D721Med (cell line): ENCODE measurements at regions not wholly inside any gene's neighbourhood (a gene's known extent, or its start where the extent isn't known, plus 50 kb on each side); places are given as distances from the start of the nearest gene placed in this dataset.
"Not testable (repeated sequence)": the region's sequence is repeated elsewhere in the genome, so short reads cannot be mapped to it uniquely, and the experiment has no call there.

Experiments
- DNase-seq: peaks from one replicate; pipeline ENCODE4 v3.0.0; 2011; ENCODE audit warnings: low spot score; ENCODE audit not compliant: insufficient read length
- FAIRE-seq: peaks from 2 replicates; lab custom pipeline; 2011; peaks lifted over from hg19 to GRCh38; lab: Jason Lieb, UNC
- TF ChIP-seq, protein P1 (sequence below): IDR thresholded peaks from 2 replicates; pipeline ENCODE4 v1.5.1; 2012; ENCODE audit warnings: mild to moderate bottlenecking, control low read depth; ENCODE audit not compliant: insufficient read depth; ENCODE audit errors: missing control alignments

DNA sequence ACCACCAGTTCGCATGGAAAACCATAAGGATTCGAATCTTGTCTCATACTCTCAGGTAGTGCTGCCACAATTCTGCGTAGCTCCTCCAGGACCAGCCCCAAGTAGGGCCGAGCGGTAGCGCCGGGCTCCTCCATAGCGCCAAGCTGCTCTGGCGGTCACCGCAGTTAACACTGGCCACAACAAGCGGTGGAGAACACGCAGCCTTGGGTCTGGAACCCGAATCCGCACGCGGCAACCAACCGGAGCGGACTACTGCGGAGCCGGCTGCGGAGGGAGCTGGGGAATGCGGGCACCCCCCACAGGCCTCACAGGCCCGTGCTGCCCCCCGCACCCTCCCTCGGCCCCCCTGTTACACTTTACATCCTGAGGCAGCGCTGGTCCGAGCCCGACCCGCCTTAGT is 531.5 kb downstream of the STK39 start:
- TF ChIP-seq, protein P1, sequence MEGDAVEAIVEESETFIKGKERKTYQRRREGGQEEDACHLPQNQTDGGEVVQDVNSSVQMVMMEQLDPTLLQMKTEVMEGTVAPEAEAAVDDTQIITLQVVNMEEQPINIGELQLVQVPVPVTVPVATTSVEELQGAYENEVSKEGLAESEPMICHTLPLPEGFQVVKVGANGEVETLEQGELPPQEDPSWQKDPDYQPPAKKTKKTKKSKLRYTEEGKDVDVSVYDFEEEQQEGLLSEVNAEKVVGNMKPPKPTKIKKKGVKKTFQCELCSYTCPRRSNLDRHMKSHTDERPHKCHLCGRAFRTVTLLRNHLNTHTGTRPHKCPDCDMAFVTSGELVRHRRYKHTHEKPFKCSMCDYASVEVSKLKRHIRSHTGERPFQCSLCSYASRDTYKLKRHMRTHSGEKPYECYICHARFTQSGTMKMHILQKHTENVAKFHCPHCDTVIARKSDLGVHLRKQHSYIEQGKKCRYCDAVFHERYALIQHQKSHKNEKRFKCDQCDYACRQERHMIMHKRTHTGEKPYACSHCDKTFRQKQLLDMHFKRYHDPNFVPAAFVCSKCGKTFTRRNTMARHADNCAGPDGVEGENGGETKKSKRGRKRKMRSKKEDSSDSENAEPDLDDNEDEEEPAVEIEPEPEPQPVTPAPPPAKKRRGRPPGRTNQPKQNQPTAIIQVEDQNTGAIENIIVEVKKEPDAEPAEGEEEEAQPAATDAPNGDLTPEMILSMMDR: no peak
- FAIRE-seq (no peak), DNase-seq (no peak)

DNA sequence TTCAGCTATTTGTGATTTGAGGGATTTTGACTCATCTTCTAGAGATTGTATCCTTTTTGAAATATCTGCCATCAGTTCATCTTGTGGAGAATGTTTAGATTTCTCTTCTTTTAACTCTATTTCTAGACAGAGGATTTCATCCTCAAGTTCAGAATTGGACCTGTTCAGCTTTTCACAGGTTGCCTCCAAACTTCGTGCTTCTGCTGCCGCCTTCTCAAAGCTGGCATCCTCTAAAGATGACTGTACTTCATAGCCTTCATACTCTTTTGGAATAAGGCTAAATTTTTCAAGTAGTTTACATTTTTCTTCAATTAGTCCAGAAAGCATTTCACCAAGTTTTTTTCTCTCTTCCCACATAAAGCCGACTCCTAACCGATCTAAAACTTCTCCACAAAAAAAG is 531.9 kb downstream of the STK39 start:
- not testable (repeated sequence) for FAIRE-seq, DNase-seq

DNA sequence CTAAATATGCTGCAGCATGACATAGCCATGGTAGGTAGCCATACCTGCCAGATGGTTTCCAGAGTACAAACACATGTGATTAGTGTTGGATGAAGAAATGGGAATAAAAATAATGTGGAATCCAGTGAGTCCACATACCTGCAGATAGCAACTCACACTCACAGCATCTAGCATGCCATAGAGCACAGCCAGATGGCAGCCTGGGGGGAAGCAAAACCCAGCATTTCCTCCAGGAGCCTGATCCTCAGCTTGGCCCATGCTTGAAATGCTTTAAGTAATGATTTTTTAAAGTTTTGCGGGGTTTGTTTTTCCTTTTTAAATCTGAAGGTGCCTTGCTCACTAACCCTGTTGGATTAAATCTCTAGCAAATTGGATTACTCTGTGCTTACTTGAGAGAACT is 535.1 kb downstream of the STK39 start:
- FAIRE-seq (no peak), DNase-seq (no peak)

DNA sequence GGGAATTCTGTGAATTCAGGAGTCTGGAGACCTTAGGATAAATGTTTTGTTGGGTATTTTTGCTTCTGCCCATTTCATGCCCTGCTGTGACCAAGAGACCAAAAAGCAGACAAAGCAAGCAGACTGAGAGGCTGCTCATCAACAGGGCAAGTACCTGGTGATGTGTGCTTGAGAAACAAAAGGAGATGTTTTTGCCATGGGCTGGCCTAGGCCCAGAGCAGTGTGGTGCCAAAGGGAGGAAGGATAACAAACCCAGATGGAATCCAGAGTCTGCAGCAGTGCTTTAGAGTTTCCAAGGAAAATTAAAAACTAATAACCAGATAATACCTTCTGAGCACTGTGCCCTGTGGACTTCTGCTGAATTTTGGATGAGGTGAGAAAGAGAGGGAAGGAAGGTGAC is 538.4 kb downstream of the STK39 start:
- TF ChIP-seq, protein P1: no peak
- DNase-seq: no peak
- FAIRE-seq: no peak

More for the DNA sequence above, 535.1 kb downstream of the STK39 start:
- TF ChIP-seq, protein P1: no peak

DNA sequence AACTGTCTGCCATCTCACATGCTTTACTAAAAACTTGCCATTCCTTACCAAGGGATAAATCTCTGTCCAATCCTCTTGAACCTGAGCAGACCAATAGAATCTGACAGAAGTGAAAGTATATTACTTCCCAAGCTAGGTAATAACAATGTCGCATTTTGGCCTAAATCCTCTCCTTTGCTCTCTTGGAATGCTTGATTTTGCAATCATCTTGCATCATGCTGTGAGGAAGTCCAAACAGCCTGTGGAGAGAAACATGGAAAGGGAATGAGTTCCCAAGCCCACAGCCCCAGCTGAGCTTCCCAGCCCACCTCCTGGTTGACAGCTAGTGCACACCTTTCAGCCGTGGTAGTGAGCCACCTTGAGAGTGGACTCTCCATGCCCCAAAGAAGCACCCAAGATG is 540.6 kb downstream of the STK39 start:
- FAIRE-seq: no peak

DNA sequence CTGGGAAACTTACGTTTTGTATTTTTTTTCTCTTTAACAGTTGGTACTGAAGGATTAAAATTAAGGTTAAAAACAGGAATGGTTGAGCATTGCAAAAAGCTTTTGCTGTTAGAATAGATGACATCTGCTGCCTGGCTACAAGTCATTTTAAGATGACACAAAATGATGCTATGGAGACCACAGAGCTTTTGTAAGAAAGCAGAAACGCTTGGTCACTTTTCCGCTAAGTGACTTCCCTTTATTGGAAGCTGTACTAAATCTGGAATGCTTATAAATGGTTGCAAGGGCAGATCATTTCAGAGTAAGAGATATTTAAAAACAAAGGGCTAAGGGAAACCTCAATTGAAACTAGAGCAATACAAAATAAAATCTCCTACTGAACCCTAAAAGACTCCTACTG is 544.0 kb downstream of the STK39 start:
- no peak for DNase-seq
- TF ChIP-seq, protein P1: no peak
- no peak for FAIRE-seq

More for the DNA sequence above, 540.6 kb downstream of the STK39 start:
- DNase-seq: no peak
- TF ChIP-seq, protein P1: no peak

DNA sequence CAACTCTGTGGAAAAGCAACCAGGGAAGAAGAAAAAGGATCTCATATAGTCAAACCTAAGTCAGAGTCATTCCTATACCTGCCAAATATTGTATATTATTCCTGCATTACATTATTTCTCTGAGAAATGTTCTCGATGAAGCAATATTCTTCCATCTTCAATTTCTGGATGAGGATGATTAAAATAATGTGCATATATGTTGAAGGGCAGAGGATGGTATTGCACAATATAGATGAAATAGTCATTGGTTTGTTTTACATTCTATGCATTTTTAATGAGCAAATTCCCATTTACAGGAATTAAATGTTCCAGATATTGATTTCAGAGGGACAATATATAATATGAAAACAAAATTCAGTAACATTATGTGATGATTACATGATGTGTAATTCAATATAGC is 545.2 kb downstream of the STK39 start:
- FAIRE-seq: no peak
- no peak for DNase-seq
- TF ChIP-seq, protein P1: no peak

DNA sequence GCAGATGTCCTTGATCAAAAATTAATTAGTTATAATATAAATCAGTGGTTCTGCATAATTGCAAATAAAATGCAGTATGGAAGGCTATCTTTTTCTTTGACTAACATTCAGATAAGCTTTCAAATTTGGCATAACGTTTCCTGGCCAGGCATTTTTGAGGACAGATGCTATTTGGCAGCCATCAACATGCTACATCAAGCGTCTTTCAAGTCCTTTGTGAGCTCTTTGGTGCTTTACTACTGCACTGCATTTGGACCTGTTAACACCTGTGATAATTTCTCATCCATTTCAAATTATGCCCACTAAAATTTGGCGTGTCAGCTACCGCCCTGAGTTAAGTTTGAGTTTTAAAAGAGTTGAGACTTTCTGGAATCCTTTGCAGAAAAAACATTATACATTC is 545.7 kb downstream of the STK39 start:
- TF ChIP-seq, protein P1: no peak
- no peak for DNase-seq
- no peak for FAIRE-seq
